HG02885 (cell line): ENCODE measurements at regions not wholly inside any gene's neighbourhood (a gene's known extent, or its start where the extent isn't known, plus 50 kb on each side); places are given as distances from the start of the nearest gene placed in this dataset.

Experiments
- ATAC-seq: cut with Tn5 transposase; IDR thresholded peaks from one replicate; pipeline ENCODE4 v1.9.1; 2021; ENCODE audit warnings: mild to moderate bottlenecking; ENCODE audit not compliant: unreplicated experiment, poor library complexity

GRCh38 chr6:14831070-14831469 is 414.8 kb upstream of the JARID2 start:
- ATAC-seq = no peak

- no peak for ATAC-seq
Observed at GRCh38 chr6:14831937-14832336, 413.9 kb upstream of the JARID2 start.

- no peak for ATAC-seq
Observed at GRCh38 chr6:14832427-14832826, 413.4 kb upstream of the JARID2 start.

GRCh38 chr6:14834851-14835530 is 410.9 kb upstream of the JARID2 start:
- ATAC-seq = no peak

GRCh38 chr6:14837435-14837834 is 408.4 kb upstream of the JARID2 start:
- ATAC-seq = no peak

GRCh38 chr6:14838133-14838583 is 407.7 kb upstream of the JARID2 start:
- no peak for ATAC-seq

GRCh38 chr6:14841901-14842421 is 403.9 kb upstream of the JARID2 start:
- ATAC-seq = no peak

- ATAC-seq = no peak
Observed at GRCh38 chr6:14844411-14844810, 401.5 kb upstream of the JARID2 start.

GRCh38 chr6:14848019-14848418 is 397.9 kb upstream of the JARID2 start:
- no peak for ATAC-seq

- ATAC-seq = no peak
Observed at GRCh38 chr6:14849185-14849584, 396.7 kb upstream of the JARID2 start.

- ATAC-seq = no peak
Observed at GRCh38 chr6:14851281-14851680, 394.6 kb upstream of the JARID2 start.

- no peak for ATAC-seq
Observed at GRCh38 chr6:14852375-14852774, 393.5 kb upstream of the JARID2 start.

- ATAC-seq = no peak
Observed at GRCh38 chr6:14856177-14856576, 389.7 kb upstream of the JARID2 start.

- ATAC-seq = no peak
Observed at GRCh38 chr6:14857001-14857400, 388.9 kb upstream of the JARID2 start.

GRCh38 chr6:14857501-14857900 is 388.4 kb upstream of the JARID2 start:
- ATAC-seq = no peak

GRCh38 chr6:14858808-14859207 is 387.1 kb upstream of the JARID2 start:
- no peak for ATAC-seq

GRCh38 chr6:14860774-14861173 is 385.1 kb upstream of the JARID2 start:
- no peak for ATAC-seq

- ATAC-seq = no peak
Observed at GRCh38 chr6:14861491-14861943, 384.4 kb upstream of the JARID2 start.

GRCh38 chr6:14862845-14863244 is 383.0 kb upstream of the JARID2 start:
- ATAC-seq = no peak

GRCh38 chr6:14863902-14864850 is 381.7 kb upstream of the JARID2 start:
- ATAC-seq = no peak

GRCh38 chr6:14865531-14866100 is 380.3 kb upstream of the JARID2 start:
- ATAC-seq = no peak
